Astrocyte (in vitro differentiated cells and primary cell): ENCODE measurements at regions not wholly inside any gene's neighbourhood (a gene's known extent, or its start where the extent isn't known, plus 50 kb on each side); places are given as distances from the start of the nearest gene placed in this dataset.
"Not testable (repeated sequence)": the region's sequence is repeated elsewhere in the genome, so short reads cannot be mapped to it uniquely, and the experiment has no call there.

Experiments
- DNase-seq: peaks from one replicate; pipeline ENCODE4 v3.0.0-alpha.2; 2010; ENCODE audit warnings: low read depth
- FAIRE-seq: peaks from 2 replicates; lab custom pipeline; 2011; peaks lifted over from hg19 to GRCh38; lab: Jason Lieb, UNC
- H2AFZ ChIP-seq: 2 replicates; pipeline ENCODE4 v1.6.0; 2012; ENCODE audit warnings: low read depth, low read length, inconsistent platforms
- H3K27ac ChIP-seq: 2 replicates; pipeline ENCODE4 v1.5.1; 2011; ENCODE audit warnings: low read depth, low read length, inconsistent platforms
- H3K27me3 ChIP-seq: 2 replicates; pipeline ENCODE4 v1.6.0; 2011; ENCODE audit warnings: low read length, inconsistent platforms; ENCODE audit not compliant: insufficient read depth
- H3K36me3 ChIP-seq: 2 replicates; pipeline ENCODE4 v1.5.1; 2011; ENCODE audit warnings: low read length, inconsistent platforms; ENCODE audit not compliant: insufficient read depth
- H3K4me1 ChIP-seq: 2 replicates; pipeline ENCODE4 v1.5.1; 2011; ENCODE audit warnings: low read length, inconsistent platforms; ENCODE audit not compliant: insufficient read depth
- H3K4me2 ChIP-seq: 2 replicates; pipeline ENCODE4 v1.6.0; 2012; ENCODE audit warnings: low read length, inconsistent platforms
- H3K4me3 ChIP-seq: 2 replicates; pipeline ENCODE4 v1.5.1; 2011; ENCODE audit warnings: low read depth, mild to moderate bottlenecking, low read length, inconsistent platforms; ENCODE audit not compliant: insufficient read depth
- H3K79me2 ChIP-seq: 2 replicates; pipeline ENCODE4 v1.6.0; 2012; ENCODE audit warnings: mild to moderate bottlenecking, low read length, inconsistent platforms; ENCODE audit not compliant: insufficient read depth
- H3K9ac ChIP-seq: 2 replicates; pipeline ENCODE4 v1.6.0; 2012; ENCODE audit warnings: mild to moderate bottlenecking, low read length, inconsistent platforms
- H3K9me3 ChIP-seq: 2 replicates; pipeline ENCODE4 v1.5.1; 2012; ENCODE audit warnings: low read depth, mild to moderate bottlenecking, low read length, inconsistent platforms; ENCODE audit not compliant: insufficient read depth
- H4K20me1 ChIP-seq: 2 replicates; pipeline ENCODE4 v1.6.0; 2012; ENCODE audit warnings: low read length, inconsistent platforms; ENCODE audit not compliant: insufficient read depth
- H3K27ac Mint-ChIP-seq: one replicate; pipeline ENCODE4 v1.8.0; 2021; ENCODE audit warnings: mild to moderate bottlenecking, mixed read lengths; ENCODE audit not compliant: unreplicated experiment
- H3K27me3 Mint-ChIP-seq: one replicate; pipeline ENCODE4 v1.8.0; 2021; ENCODE audit warnings: low read depth, mixed read lengths; ENCODE audit not compliant: unreplicated experiment
- H3K36me3 Mint-ChIP-seq: one replicate; pipeline ENCODE4 v1.8.0; 2021; ENCODE audit warnings: low read depth, mixed read lengths; ENCODE audit not compliant: unreplicated experiment
- H3K4me1 Mint-ChIP-seq: one replicate; pipeline ENCODE4 v1.8.0; 2021; ENCODE audit warnings: low read depth, mixed read lengths; ENCODE audit not compliant: unreplicated experiment
- H3K4me3 Mint-ChIP-seq: one replicate; pipeline ENCODE4 v1.8.0; 2021; ENCODE audit warnings: mild to moderate bottlenecking, moderate library complexity, mixed read lengths; ENCODE audit not compliant: unreplicated experiment
- H3K9me3 Mint-ChIP-seq: one replicate; pipeline ENCODE4 v1.8.0; 2021; ENCODE audit warnings: mild to moderate bottlenecking, mixed read lengths; ENCODE audit not compliant: unreplicated experiment
- CTCF ChIP-seq: IDR thresholded peaks from 2 replicates; pipeline ENCODE4 v1.5.1; 2011; ENCODE audit warnings: low read depth, mild to moderate bottlenecking, inconsistent platforms, low read length, moderate library complexity; ENCODE audit not compliant: insufficient read depth
- EZH2 ChIP-seq: IDR thresholded peaks from 2 replicates; pipeline ENCODE4 v1.6.1; 2012; ENCODE audit warnings: mild to moderate bottlenecking, low read length, inconsistent platforms; ENCODE audit not compliant: insufficient read depth

GRCh38 chr9:129548571-129549135, 72.2 kb downstream of the C9orf50 start:
- H3K36me3 ChIP-seq: no peaks in the 10 kb centered on the region
- H3K27me3 ChIP-seq: no peaks in the 10 kb centered on the region
- Mint-ChIP-seq H3K4me3 (no peak overlapping the region), H3K4me1 (peaks cover 12% of the 10 kb centered on the region), H3K27me3 (peaks cover 5% of the 10 kb centered on the region), H3K27ac (no peak overlapping the region), H3K36me3 (no peaks in the 10 kb centered on the region), H3K9me3 (no peaks in the 10 kb centered on the region)
- no peak for TF ChIP-seq EZH2
- no peak for TF ChIP-seq CTCF
- H3K4me1 ChIP-seq: peaks cover 17% of the 10 kb centered on the region
- no peaks in the 10 kb centered on the region for H3K9me3 ChIP-seq
- no peaks in the 10 kb centered on the region for H4K20me1 ChIP-seq
- H3K9ac ChIP-seq: no peak overlapping the region
- no peak overlapping the region for H2AFZ ChIP-seq
- H3K79me2 ChIP-seq: no peaks in the 10 kb centered on the region
- no peak overlapping the region for H3K27ac ChIP-seq
- no peak overlapping the region for H3K4me2 ChIP-seq
- no peak overlapping the region for H3K4me3 ChIP-seq
- no peak for DNase-seq
- no peak for FAIRE-seq

- Mint-ChIP-seq H3K27ac (no peak overlapping the region), H3K36me3 (no peaks in the 10 kb centered on the region), H3K4me3 (no peak overlapping the region), H3K27me3 (peaks cover under 1% of the 10 kb centered on the region), H3K4me1 (peaks cover 12% of the 10 kb centered on the region), H3K9me3 (no peaks in the 10 kb centered on the region)
- no peak for DNase-seq
- Histone ChIP-seq H3K36me3 (no peaks in the 10 kb centered on the region), H4K20me1 (no peaks in the 10 kb centered on the region), H2AFZ (no peak overlapping the region), H3K9me3 (no peaks in the 10 kb centered on the region), H3K27me3 (no peaks in the 10 kb centered on the region), H3K4me2 (no peak overlapping the region), H3K9ac (no peak overlapping the region), H3K4me1 (peaks cover 17% of the 10 kb centered on the region), H3K27ac (no peak overlapping the region), H3K4me3 (no peak overlapping the region), H3K79me2 (no peaks in the 10 kb centered on the region)
- TF ChIP-seq CTCF (no peak), EZH2 (no peak)
- no peak for FAIRE-seq
Measured at GRCh38 chr9:129547869-129548570, 72.9 kb downstream of the C9orf50 start.

- DNase-seq (no peak), FAIRE-seq (no peak)
- TF ChIP-seq CTCF (no peak), EZH2 (no peak)
- Histone ChIP-seq H3K27ac (no peak overlapping the region), H3K9ac (no peak overlapping the region), H3K4me1 (peaks cover 15% of the 10 kb centered on the region), H2AFZ (no peak overlapping the region), H4K20me1 (no peaks in the 10 kb centered on the region), H3K4me3 (no peak overlapping the region), H3K4me2 (no peak overlapping the region), H3K27me3 (no peaks in the 10 kb centered on the region), H3K9me3 (no peaks in the 10 kb centered on the region), H3K79me2 (no peaks in the 10 kb centered on the region), H3K36me3 (no peaks in the 10 kb centered on the region)
- Mint-ChIP-seq H3K4me1 (peaks cover 12% of the 10 kb centered on the region), H3K27me3 (no peaks in the 10 kb centered on the region), H3K36me3 (no peaks in the 10 kb centered on the region), H3K4me3 (no peak overlapping the region), H3K27ac (no peak overlapping the region), H3K9me3 (no peaks in the 10 kb centered on the region)
Measured at GRCh38 chr9:129547063-129547462, 73.8 kb downstream of the C9orf50 start.

- H3K27ac Mint-ChIP-seq, H4K20me1 ChIP-seq, FAIRE-seq, H3K27ac ChIP-seq, H3K4me3 ChIP-seq, H3K27me3 Mint-ChIP-seq, H3K9me3 ChIP-seq, H3K9me3 Mint-ChIP-seq, H3K36me3 Mint-ChIP-seq, H3K79me2 ChIP-seq, DNase-seq, H3K4me2 ChIP-seq, H3K9ac ChIP-seq, H3K36me3 ChIP-seq, H2AFZ ChIP-seq, H3K27me3 ChIP-seq, H3K4me3 Mint-ChIP-seq: not testable (repeated sequence)
- H3K4me1 Mint-ChIP-seq: peaks cover 12% of the 10 kb centered on the region
- H3K4me1 ChIP-seq: peaks cover 12% of the 10 kb centered on the region
Measured at GRCh38 chr9:129545876-129546275, 75.0 kb downstream of the C9orf50 start.
